Ovary (tissue), 3 donors: ENCODE measurements at regions not wholly inside any gene's neighbourhood (a gene's known extent, or its start where the extent isn't known, plus 50 kb on each side); places are given as distances from the start of the nearest gene placed in this dataset.

Source experiments
- CTCF ChIP-seq, 3 donors: fragments of 450-650 bp in 2 of 3; fragments of 200-600 bp in 1 of 3; IDR thresholded peaks; one replicate each; pipeline versions ENCODE4 v1.5.1 to v1.8.0; 2016 to 2022; ENCODE audit warnings: antibody characterized with exemption in 3 of 3, mild to moderate bottlenecking in 1 of 3
- EP300 ChIP-seq: sonication (generic); formaldehyde crosslinking; IDR thresholded peaks from one replicate; pipeline ENCODE4 v1.6.1; 2017; ENCODE audit warnings: antibody characterized with exemption
- POLR2A ChIP-seq: fragments of 450-650 bp; IDR thresholded peaks from one replicate; pipeline ENCODE4 v1.6.1; 2017; ENCODE audit warnings: antibody characterized with exemption, mild to moderate bottlenecking, moderate library complexity
- donor health status: DM: no; HTN: no; CAD: no.

GRCh38 chr13:109904218-109904617, 117.8 kb upstream of the IRS2 start:
- no peak for TF ChIP-seq CTCF (IDR thresholded peaks at IDR 0.05)
- no peak for TF ChIP-seq POLR2A
- TF ChIP-seq EP300, result no peak
